Activated B cell treated with CpG ODN at 0.5 μM for 24 hours (primary cell): ENCODE measurements at regions not wholly inside any gene's neighbourhood (a gene's known extent, or its start where the extent isn't known, plus 50 kb on each side); places are given as distances from the start of the nearest gene placed in this dataset.

Source experiments
- ATAC-seq: fragments of 200-7000 bp; cut with Tn5 transposase; one replicate; pipeline ENCODE4 v1.10.0; 2021; ENCODE audit warnings: low read depth, mild to moderate bottlenecking, moderate library complexity
- CTCF ChIA-PET: fragments of 350-600 bp; sonication (Branson Sonifier 250); formaldehyde crosslinking; loops from one replicate; lab custom pipeline; 2021; ENCODE audit warnings: antibody characterized with exemption; lab: Charles Lee
- POLR2A ChIA-PET: fragments of 350-600 bp; sonication (Branson Sonifier 250); formaldehyde crosslinking; loops from one replicate; lab custom pipeline; 2021; ENCODE audit warnings: antibody characterized with exemption; lab: Charles Lee
- DNase-seq: peaks from one replicate; pipeline ENCODE4 v3.0.0; 2022
- H3K27ac Mint-ChIP-seq: one replicate; pipeline ENCODE4 v1.8.0; 2020; ENCODE audit warnings: mixed read lengths
- H3K27me3 Mint-ChIP-seq: one replicate; pipeline ENCODE4 v1.8.0; 2021; ENCODE audit warnings: mixed read lengths
- H3K36me3 Mint-ChIP-seq: one replicate; pipeline ENCODE4 v1.8.0; 2021; ENCODE audit warnings: low read depth, mixed read lengths
- H3K4me1 Mint-ChIP-seq: one replicate; pipeline ENCODE4 v1.8.0; 2021; ENCODE audit warnings: mixed read lengths
- H3K4me3 Mint-ChIP-seq: one replicate; pipeline ENCODE4 v1.8.0; 2020; ENCODE audit warnings: mild to moderate bottlenecking, mixed read lengths
- H3K9me3 Mint-ChIP-seq: one replicate; pipeline ENCODE4 v1.8.0; 2020; ENCODE audit warnings: mixed read lengths
- CTCF ChIP-seq: fragments of 200-600 bp; IDR thresholded peaks from one replicate; pipeline ENCODE4 v1.8.0; 2022; ENCODE audit warnings: antibody characterized with exemption, mild to moderate bottlenecking
- intact Hi-C: fragments of 100-400 bp; cut with micrococcal nuclease; formaldehyde crosslinking; loops from one replicate; pipeline ENCODE4 v1.15.1; 2024

- H3K36me3 Mint-ChIP-seq, result no peaks in the 10 kb centered on the region
- H3K4me3 Mint-ChIP-seq, result no peak overlapping the region
- no peaks in the 10 kb centered on the region for H3K27me3 Mint-ChIP-seq
- TF ChIP-seq CTCF, result no peak
- peaks cover 3% of the 10 kb centered on the region for H3K9me3 Mint-ChIP-seq
- no peak for DNase-seq
- intact Hi-C loops, result no loop called here
- ATAC-seq, result no peak
- H3K4me1 Mint-ChIP-seq, result peaks cover 1% of the 10 kb centered on the region
- no peak overlapping the region for H3K27ac Mint-ChIP-seq
- ChIA-PET CTCF (interaction anchor here (1.0 kb wide), 1 partner anchor 256 kb away, joined by 3 read pairs; no protein-coding TSS in a partner anchor), POLR2A (no interaction called here)
These were observed 324.0 kb upstream of the TBL1XR1 start for GRCh38 chr3:177521305-177521704.

- H3K4me3 Mint-ChIP-seq, result no peak overlapping the region
- DNase-seq, result no peak
- ATAC-seq, result no peak
- H3K27ac Mint-ChIP-seq, result peak overlapping the region; percentile 15
- CTCF ChIA-PET, result interaction anchor here (1.0 kb wide), 1 partner anchor 255 kb away, joined by 3 read pairs; no protein-coding TSS in a partner anchor
- H3K9me3 Mint-ChIP-seq, result peaks cover 3% of the 10 kb centered on the region
- H3K36me3 Mint-ChIP-seq, result no peaks in the 10 kb centered on the region
- intact Hi-C loops, result no loop called here
- POLR2A ChIA-PET, result no interaction called here
- H3K27me3 Mint-ChIP-seq, result no peaks in the 10 kb centered on the region
- TF ChIP-seq CTCF, result no peak
- H3K4me1 Mint-ChIP-seq, result peaks cover 2% of the 10 kb centered on the region
These were observed 324.8 kb upstream of the TBL1XR1 start for GRCh38 chr3:177522051-177522450.

- Mint-ChIP-seq H3K4me3 (no peak overlapping the region), H3K36me3 (no peaks in the 10 kb centered on the region), H3K27me3 (no peaks in the 10 kb centered on the region), H3K9me3 (peaks cover 3% of the 10 kb centered on the region), H3K27ac (no peak overlapping the region), H3K4me1 (peaks cover 2% of the 10 kb centered on the region)
- ChIA-PET CTCF (no interaction called here), POLR2A (no interaction called here)
- ATAC-seq, result no peak
- intact Hi-C loops, result no loop called here
- no peak for TF ChIP-seq CTCF
- DNase-seq, result no peak
These were observed 325.9 kb upstream of the TBL1XR1 start for GRCh38 chr3:177523067-177523675.

- CTCF ChIA-PET, result no interaction called here
These were observed 326.7 kb upstream of the TBL1XR1 start for GRCh38 chr3:177523872-177524438.

More at GRCh38 chr3:177523872-177524438, 326.7 kb upstream of the TBL1XR1 start:
- DNase-seq (no peak), ATAC-seq (no peak)
- Mint-ChIP-seq H3K4me3 (no peak overlapping the region), H3K27ac (no peak overlapping the region), H3K4me1 (peaks cover 2% of the 10 kb centered on the region), H3K27me3 (no peaks in the 10 kb centered on the region), H3K9me3 (peaks cover 3% of the 10 kb centered on the region), H3K36me3 (no peaks in the 10 kb centered on the region)
- no peak for TF ChIP-seq CTCF
- intact Hi-C loops, result no loop called here
- POLR2A ChIA-PET, result no interaction called here
